ENCODE measurements at regions not wholly inside any gene's neighbourhood (a gene's known extent, or its start where the extent isn't known, plus 50 kb on each side); places are given as distances from the start of the nearest gene placed in this dataset.

GRCh38 chr6:18551228-18551627 is 164.1 kb downstream of the RNF144B start:
- Histone ChIP-seq H4K20me1 (ENCODE audit: control insufficient read depth, insufficient read depth, low read depth, low read length) (no peaks in the 10 kb centered on the region), H3K27ac (ENCODE audit: low read depth, low read length) (no peak overlapping the region), H3K4me1 (ENCODE audit: control insufficient read depth, low read length) (no peaks in the 10 kb centered on the region), H3K9me2 (replicated peaks; ENCODE audit: control insufficient read depth, low read length) (no peaks in the 10 kb centered on the region), H3K36me3 (ENCODE audit: control insufficient read depth, low read length) (no peaks in the 10 kb centered on the region), H3K9me3 (ENCODE audit: control insufficient read depth, insufficient read depth, low read length) (no peaks in the 10 kb centered on the region), H3K4me3 (ENCODE audit: low read length) (no peak overlapping the region), H3K27me3 (ENCODE audit: control insufficient read depth, low read length) (peaks cover 8% of the 10 kb centered on the region; the same call in 1 of the 2 replicates), H3K4me2 (ENCODE audit: low read length) (no peak overlapping the region), H3K79me2 (ENCODE audit: control insufficient read depth, low read length) (no peaks in the 10 kb centered on the region), H3F3A (ENCODE audit: control insufficient read depth, insufficient read depth) (no peaks in the 10 kb centered on the region)
- TF ChIP-seq CTCF (IDR thresholded peaks at IDR 0.05; ENCODE audit: low read depth, low read length, poor library complexity, severe bottlenecking): no peak
- TF ChIP-seq EZH2phosphoT487 (IDR thresholded peaks at IDR 0.05; ENCODE audit: borderline replicate concordance, low read length): no peak

- Histone ChIP-seq H3K9me3 (ENCODE audit: control insufficient read depth, insufficient read depth, low read length) (no peaks in the 10 kb centered on the region), H3K4me2 (ENCODE audit: low read length) (no peak overlapping the region), H3K4me3 (ENCODE audit: low read length) (no peak overlapping the region), H3K27me3 (ENCODE audit: control insufficient read depth, low read length) (peaks cover 14% of the 10 kb centered on the region; the same call in 1 of the 2 replicates), H4K20me1 (ENCODE audit: control insufficient read depth, insufficient read depth, low read depth, low read length) (no peaks in the 10 kb centered on the region), H3K4me1 (ENCODE audit: control insufficient read depth, low read length) (no peaks in the 10 kb centered on the region), H3K36me3 (ENCODE audit: control insufficient read depth, low read length) (no peaks in the 10 kb centered on the region), H3K9me2 (replicated peaks; ENCODE audit: control insufficient read depth, low read length) (no peaks in the 10 kb centered on the region), H3K27ac (ENCODE audit: low read depth, low read length) (no peak overlapping the region), H3K79me2 (ENCODE audit: control insufficient read depth, low read length) (no peaks in the 10 kb centered on the region), H3F3A (ENCODE audit: control insufficient read depth, insufficient read depth) (no peaks in the 10 kb centered on the region)
- TF ChIP-seq EZH2phosphoT487 (IDR thresholded peaks at IDR 0.05; ENCODE audit: borderline replicate concordance, low read length) (no peak), CTCF (IDR thresholded peaks at IDR 0.05; ENCODE audit: low read depth, low read length, poor library complexity, severe bottlenecking) (no peak)
Observed at GRCh38 chr6:18555750-18556149, 168.6 kb downstream of the RNF144B start.

GRCh38 chr6:18561037-18561750 is 174.0 kb downstream of the RNF144B start:
- no peak for TF ChIP-seq EZH2phosphoT487 (IDR thresholded peaks at IDR 0.05; ENCODE audit: borderline replicate concordance, low read length)
- TF ChIP-seq CTCF (IDR thresholded peaks at IDR 0.05; ENCODE audit: low read depth, low read length, poor library complexity, severe bottlenecking): no peak
- H3F3A ChIP-seq (ENCODE audit: control insufficient read depth, insufficient read depth): no peaks in the 10 kb centered on the region
- no peaks in the 10 kb centered on the region for H3K79me2 ChIP-seq (ENCODE audit: control insufficient read depth, low read length)
- no peaks in the 10 kb centered on the region for H3K9me3 ChIP-seq (ENCODE audit: control insufficient read depth, insufficient read depth, low read length)
- H3K4me3 ChIP-seq (ENCODE audit: low read length): no peak overlapping the region
- peaks cover 6% of the 10 kb centered on the region; the same call in 1 of the 2 replicates for H3K27me3 ChIP-seq (ENCODE audit: control insufficient read depth, low read length)
- H3K27ac ChIP-seq (ENCODE audit: low read depth, low read length): no peak overlapping the region
- no peaks in the 10 kb centered on the region for H4K20me1 ChIP-seq (ENCODE audit: control insufficient read depth, insufficient read depth, low read depth, low read length)
- no peak overlapping the region for H3K4me2 ChIP-seq (ENCODE audit: low read length)
- no peaks in the 10 kb centered on the region for H3K4me1 ChIP-seq (ENCODE audit: control insufficient read depth, low read length)
- H3K36me3 ChIP-seq (ENCODE audit: control insufficient read depth, low read length): no peaks in the 10 kb centered on the region
- H3K9me2 ChIP-seq (replicated peaks; ENCODE audit: control insufficient read depth, low read length): no peaks in the 10 kb centered on the region
